SK-N-SH (cell line): ENCODE measurements at regions not wholly inside any gene's neighbourhood (a gene's known extent, or its start where the extent isn't known, plus 50 kb on each side); places are given as distances from the start of the nearest gene placed in this dataset.
A peak's percentile ranks its signal among the peaks of the same experiment; 100 is the strongest.

ENCODE experiments used
- CTCF ChIA-PET: fragments of 300-600, 350-600 bp; formaldehyde crosslinking; extraction: SDS; loops from one replicate; lab custom pipeline; 2021; lab: Yijun Ruan, JAX
- POLR2A ChIA-PET: fragments of 350-600 bp; sonication (Branson Sonifier 250); formaldehyde crosslinking; extraction: SDS; loops from one replicate; lab custom pipeline; 2020; ENCODE audit warnings: antibody characterized with exemption, inconsistent platforms; lab: Yijun Ruan, JAX
- DNase-seq: peaks from one replicate; pipeline ENCODE4 v3.0.0; 2012
- H2AFZ ChIP-seq: fragments of 200-600 bp; sonication (generic); 2 replicates; pipeline ENCODE4 v1.8.1; 2016; ENCODE audit warnings: antibody characterized with exemption, mild to moderate bottlenecking, low read depth
- H3F3A ChIP-seq: fragments of 200-600 bp; sonication (generic); replicated peaks from 2 replicates; pipeline ENCODE3; 2016; ENCODE audit warnings: antibody characterized with exemption, mild to moderate bottlenecking; ENCODE audit not compliant: insufficient read depth
- H3K27ac ChIP-seq, 2 experiments: fragments of 200-500 bp in 1 of 2; fragments of 200-600 bp in 1 of 2; sonication (Bioruptor generic) in 1 of 2; sonication (generic), shearing (Covaris generic) in 1 of 2; 2 replicates each; pipeline versions ENCODE4 v1.5.1 to v1.6.1; 2014 to 2016; ENCODE audit warnings: low read depth in 2 of 2, inconsistent platforms in 1 of 2, low read length in 1 of 2, mild to moderate bottlenecking in 1 of 2, mixed read lengths in 1 of 2
- H3K27me3 ChIP-seq: fragments of 200-600 bp; sonication (generic), shearing (Covaris generic); 2 replicates; pipeline ENCODE4 v1.6.1; 2016; ENCODE audit warnings: mixed run types; ENCODE audit not compliant: insufficient read depth
- H3K36me3 ChIP-seq, 2 experiments: fragments of 200-500 bp in 1 of 2; fragments of 200-600 bp in 1 of 2; sonication (Bioruptor generic) in 1 of 2; sonication (generic) in 1 of 2; replicated peaks in 1 of 2; 2 replicates each; pipeline versions ENCODE3 to v1.5.1; 2014 to 2016; ENCODE audit warnings: low read length in 1 of 2, mild to moderate bottlenecking in 1 of 2; ENCODE audit not compliant: insufficient read depth in 2 of 2, control insufficient read depth in 1 of 2
- H3K4me1 ChIP-seq, 2 experiments: fragments of 200-500 bp in 1 of 2; fragments of 200-600 bp in 1 of 2; sonication (Bioruptor generic) in 1 of 2; sonication (generic), shearing (Covaris generic) in 1 of 2; 2 replicates each; pipeline versions ENCODE4 v1.5.1 to v1.6.1; 2014 to 2016; ENCODE audit warnings: low read depth in 1 of 2, low read length in 1 of 2, mixed run types in 1 of 2; ENCODE audit not compliant: insufficient read depth in 2 of 2, control insufficient read depth in 1 of 2
- H3K4me2 ChIP-seq: fragments of 200-600 bp; sonication (generic), shearing (Covaris generic); 2 replicates; pipeline ENCODE4 v1.6.1; 2017; ENCODE audit warnings: mixed run types
- H3K4me3 ChIP-seq, 2 experiments: fragments of 200-500 bp in 1 of 2; fragments of 200-600 bp in 1 of 2; sonication (Bioruptor generic) in 1 of 2; sonication (generic), shearing (Covaris generic) in 1 of 2; 2 replicates each; pipeline versions ENCODE4 v1.5.1 to v1.8.1; 2014 to 2016; ENCODE audit warnings: low read depth in 2 of 2, inconsistent platforms in 1 of 2, low read length in 1 of 2, mild to moderate bottlenecking in 1 of 2, mixed read lengths in 1 of 2, moderate library complexity in 1 of 2
- H3K79me2 ChIP-seq: fragments of 200-600 bp; sonication (generic); 2 replicates; pipeline ENCODE4 v1.8.1; 2017; ENCODE audit warnings: mild to moderate bottlenecking; ENCODE audit not compliant: insufficient read depth
- H3K9ac ChIP-seq: fragments of 200-600 bp; sonication (generic); 2 replicates; pipeline ENCODE4 v1.6.1; 2017; ENCODE audit warnings: mixed run types
- H3K9me2 ChIP-seq: fragments of 200-600 bp; sonication (generic); 2 replicates; pipeline ENCODE4 v1.6.1; 2017; ENCODE audit warnings: mixed run types
- H3K9me3 ChIP-seq: fragments of 200-600 bp; sonication (generic); 2 replicates; pipeline ENCODE4 v1.6.1; 2017; ENCODE audit warnings: mixed run types, mild to moderate bottlenecking, moderate library complexity
- H4K20me1 ChIP-seq: fragments of 200-600 bp; sonication (generic); 2 replicates; pipeline ENCODE4 v1.6.1; 2017; ENCODE audit warnings: mild to moderate bottlenecking, mixed run types; ENCODE audit not compliant: insufficient read depth
- CHD2 ChIP-seq: fragments of 150-350 bp; IDR thresholded peaks from 2 replicates; pipeline ENCODE4 v1.6.1; 2018; ENCODE audit warnings: low read length; ENCODE audit not compliant: partially characterized antibody
- ELF1 ChIP-seq: IDR thresholded peaks from 2 replicates; pipeline ENCODE4 v1.4.0; 2012
- FOSL2 ChIP-seq: IDR thresholded peaks from 2 replicates; pipeline ENCODE4 v1.4.0; 2012; ENCODE audit warnings: low read depth, mild to moderate bottlenecking, moderate library complexity, borderline replicate concordance
- FOXM1 ChIP-seq: IDR thresholded peaks from 2 replicates; pipeline ENCODE4 v1.4.0; 2012; ENCODE audit warnings: low read depth, mild to moderate bottlenecking
- JUND ChIP-seq: IDR thresholded peaks from 2 replicates; pipeline ENCODE4 v1.4.0; 2012
- MAX ChIP-seq: IDR thresholded peaks from 2 replicates; pipeline ENCODE4 v1.4.0; 2012; ENCODE audit warnings: low read depth
- NFIC ChIP-seq: IDR thresholded peaks from 2 replicates; pipeline ENCODE4 v1.4.0; 2012; ENCODE audit warnings: borderline replicate concordance
- NRF1 ChIP-seq: IDR thresholded peaks from 2 replicates; pipeline ENCODE4 v1.6.1; 2012; ENCODE audit warnings: low read depth, mild to moderate bottlenecking, low read length
- PBX3 ChIP-seq: IDR thresholded peaks from 2 replicates; pipeline ENCODE4; 2012
- RAD21 ChIP-seq: IDR thresholded peaks from 2 replicates; pipeline ENCODE4 v1.6.1; 2012; ENCODE audit warnings: mild to moderate bottlenecking, low read length
- RXRA ChIP-seq: IDR thresholded peaks from 2 replicates; pipeline ENCODE4 v1.4.0; 2012; ENCODE audit warnings: low read depth, mild to moderate bottlenecking, borderline replicate concordance
- TCF12 ChIP-seq: IDR thresholded peaks from 2 replicates; pipeline ENCODE4 v1.4.0; 2012
- YY1 ChIP-seq: IDR thresholded peaks from 2 replicates; pipeline ENCODE4 v1.4.0; 2012; ENCODE audit warnings: low read depth, mild to moderate bottlenecking
- WGBS: methylation state at CpG from one replicate; pipeline ENCODE4 v1.1.6; 2017; ENCODE audit warnings: low lambda C conversion rate; 5-methylcytosine and 5-hydroxymethylcytosine counted together
- TF ChIP-seq, protein P1 (sequence below): fragments of 150-350 bp; IDR thresholded peaks from 2 replicates; pipeline ENCODE4 v1.6.1; 2017; ENCODE audit warnings: antibody characterized with exemption, low read length, low read depth, borderline replicate concordance
- TF ChIP-seq, protein P2 (sequence below): fragments of 200-600 bp; sonication (generic); IDR thresholded peaks from 2 replicates; pipeline ENCODE4 v1.6.1; 2017; ENCODE audit warnings: antibody characterized with exemption, mild to moderate bottlenecking, moderate library complexity

DNA sequence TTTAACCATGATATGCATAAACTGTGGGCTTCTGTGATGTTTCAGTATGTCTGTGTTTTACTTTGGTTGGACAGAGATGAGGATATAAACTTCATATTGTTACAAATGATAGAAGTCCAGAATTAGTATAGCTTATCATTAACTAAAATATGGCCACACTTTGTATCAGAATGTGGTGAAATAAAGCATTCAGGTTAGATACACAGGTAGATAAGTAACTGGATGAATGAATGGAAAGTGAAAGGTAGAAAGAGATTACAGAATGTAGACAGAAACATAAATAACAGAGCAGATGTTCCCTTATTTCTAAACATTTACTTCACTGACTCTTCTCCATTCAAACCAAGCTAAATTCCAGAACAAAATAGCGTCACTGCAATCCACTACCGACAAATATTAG, 1033.8 kb downstream of the CDH18 start:
- Histone ChIP-seq H3K9ac (no peak overlapping the region), H3K79me2 (no peaks in the 10 kb centered on the region), H3K9me3 (no peaks in the 10 kb centered on the region), H3K27ac (no peak overlapping the region), H3K27me3 (no peaks in the 10 kb centered on the region), H3K36me3 (no peaks in the 10 kb centered on the region), H3K9me2 (no peaks in the 10 kb centered on the region), H3F3A (no peaks in the 10 kb centered on the region), H2AFZ (no peak overlapping the region), H3K4me1 (no peaks in the 10 kb centered on the region), H3K4me2 (no peak overlapping the region), H4K20me1 (no peaks in the 10 kb centered on the region), H3K4me3 (0 out of 4 replicates have a peak overlapping the region, but pooled peaks of 1 of the 2 experiments have one; percentile 11)
- CTCF ChIA-PET, result no interaction called here
- 5% methylated on average over 2 of the region's 2 CpGs for WGBS
- DNase-seq, result no peak
- TF ChIP-seq TCF12, result no peak
- no peak for TF ChIP-seq JUND
- TF ChIP-seq YY1, result no peak
- TF ChIP-seq MAX, result no peak
- no peak for TF ChIP-seq PBX3
- no peak for TF ChIP-seq FOSL2
- TF ChIP-seq ELF1, result no peak
- TF ChIP-seq, protein P1, sequence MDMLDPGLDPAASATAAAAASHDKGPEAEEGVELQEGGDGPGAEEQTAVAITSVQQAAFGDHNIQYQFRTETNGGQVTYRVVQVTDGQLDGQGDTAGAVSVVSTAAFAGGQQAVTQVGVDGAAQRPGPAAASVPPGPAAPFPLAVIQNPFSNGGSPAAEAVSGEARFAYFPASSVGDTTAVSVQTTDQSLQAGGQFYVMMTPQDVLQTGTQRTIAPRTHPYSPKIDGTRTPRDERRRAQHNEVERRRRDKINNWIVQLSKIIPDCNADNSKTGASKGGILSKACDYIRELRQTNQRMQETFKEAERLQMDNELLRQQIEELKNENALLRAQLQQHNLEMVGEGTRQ, result no peak
- TF ChIP-seq NRF1, result no peak
- no peak for TF ChIP-seq RXRA
- no peak for TF ChIP-seq NFIC
- no peak for TF ChIP-seq CHD2
- POLR2A ChIA-PET, result no interaction called here

- 3% methylated on average over 4 of the region's 4 CpGs for WGBS
- H3K36me3 ChIP-seq, result no peaks in the 10 kb centered on the region
- ChIA-PET CTCF (no interaction called here), POLR2A (no interaction called here)
- H3K4me2 ChIP-seq, result no peak overlapping the region
- no peak overlapping the region for H3K27ac ChIP-seq
- no peak for DNase-seq
- no peaks in the 10 kb centered on the region for H3K27me3 ChIP-seq
- H3K9me2 ChIP-seq, result no peaks in the 10 kb centered on the region
- no peak overlapping the region for H3K9ac ChIP-seq
- H4K20me1 ChIP-seq, result no peaks in the 10 kb centered on the region
- H3K4me3 ChIP-seq, result no peak overlapping the region
- H2AFZ ChIP-seq, result no peak overlapping the region
- no peaks in the 10 kb centered on the region for H3K79me2 ChIP-seq
- H3K9me3 ChIP-seq, result no peaks in the 10 kb centered on the region
- no peaks in the 10 kb centered on the region for H3K4me1 ChIP-seq
- TF ChIP-seq RAD21 (no peak), MAX (no peak), NFIC (no peak), PBX3 (no peak), TCF12 (no peak), ELF1 (no peak), JUND (no peak), FOXM1 (no peak)
- TF ChIP-seq, protein P2, sequence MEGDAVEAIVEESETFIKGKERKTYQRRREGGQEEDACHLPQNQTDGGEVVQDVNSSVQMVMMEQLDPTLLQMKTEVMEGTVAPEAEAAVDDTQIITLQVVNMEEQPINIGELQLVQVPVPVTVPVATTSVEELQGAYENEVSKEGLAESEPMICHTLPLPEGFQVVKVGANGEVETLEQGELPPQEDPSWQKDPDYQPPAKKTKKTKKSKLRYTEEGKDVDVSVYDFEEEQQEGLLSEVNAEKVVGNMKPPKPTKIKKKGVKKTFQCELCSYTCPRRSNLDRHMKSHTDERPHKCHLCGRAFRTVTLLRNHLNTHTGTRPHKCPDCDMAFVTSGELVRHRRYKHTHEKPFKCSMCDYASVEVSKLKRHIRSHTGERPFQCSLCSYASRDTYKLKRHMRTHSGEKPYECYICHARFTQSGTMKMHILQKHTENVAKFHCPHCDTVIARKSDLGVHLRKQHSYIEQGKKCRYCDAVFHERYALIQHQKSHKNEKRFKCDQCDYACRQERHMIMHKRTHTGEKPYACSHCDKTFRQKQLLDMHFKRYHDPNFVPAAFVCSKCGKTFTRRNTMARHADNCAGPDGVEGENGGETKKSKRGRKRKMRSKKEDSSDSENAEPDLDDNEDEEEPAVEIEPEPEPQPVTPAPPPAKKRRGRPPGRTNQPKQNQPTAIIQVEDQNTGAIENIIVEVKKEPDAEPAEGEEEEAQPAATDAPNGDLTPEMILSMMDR, result no peak
- H3F3A ChIP-seq, result no peaks in the 10 kb centered on the region
These were observed 1028.5 kb downstream of the CDH18 start for GRCh38 chr5:18959535-18959934.
